ENCODE measurements at regions not wholly inside any gene's neighbourhood (a gene's known extent, or its start where the extent isn't known, plus 50 kb on each side); places are given as distances from the start of the nearest gene placed in this dataset.
"Not testable (repeated sequence)": the region's sequence is repeated elsewhere in the genome, so short reads cannot be mapped to it uniquely, and the experiment has no call there.

GRCh38 chr19:56916528-56916927, 76.0 kb upstream of the PEG3 start:
- ChIA-PET CTCF (no interaction called here), POLR2A (no interaction called here)
- H3K4me3 ChIP-seq (ENCODE audit: low read depth, low read length), result no peak overlapping the region
- no peak for TF ChIP-seq CTCF (IDR thresholded peaks at IDR 0.05; ENCODE audit: insufficient read depth, low read length, missing control alignments)
- DNase-seq (ENCODE audit: low read depth, low spot score), result no peak

GRCh38 chr19:56917529-56917928, 77.0 kb upstream of the PEG3 start:
- ChIA-PET POLR2A (no interaction called here), CTCF (no interaction called here)
- no peak overlapping the region for H3K4me3 ChIP-seq (ENCODE audit: low read depth, low read length)
- DNase-seq (ENCODE audit: low read depth, low spot score), result no peak
- TF ChIP-seq CTCF (IDR thresholded peaks at IDR 0.05; ENCODE audit: insufficient read depth, low read length, missing control alignments), result no peak

GRCh38 chr19:56917998-56918397, 77.5 kb upstream of the PEG3 start:
- no peak for TF ChIP-seq CTCF (IDR thresholded peaks at IDR 0.05; ENCODE audit: insufficient read depth, low read length, missing control alignments)
- no peak overlapping the region for H3K4me3 ChIP-seq (ENCODE audit: low read depth, low read length)
- CTCF ChIA-PET, result no interaction called here
- POLR2A ChIA-PET, result no interaction called here
- no peak for DNase-seq (ENCODE audit: low read depth, low spot score)

GRCh38 chr19:56918682-56919307, 78.3 kb upstream of the PEG3 start:
- POLR2A ChIA-PET, result no interaction called here
- TF ChIP-seq CTCF (IDR thresholded peaks at IDR 0.05; ENCODE audit: insufficient read depth, low read length, missing control alignments), result no peak
- CTCF ChIA-PET, result no interaction called here

GRCh38 chr19:56919308-56919995, 78.9 kb upstream of the PEG3 start:
- TF ChIP-seq CTCF (IDR thresholded peaks at IDR 0.05; ENCODE audit: insufficient read depth, low read length, missing control alignments), result no peak
- CTCF ChIA-PET, result no interaction called here
- POLR2A ChIA-PET, result no interaction called here
- no peak for DNase-seq (ENCODE audit: low read depth, low spot score)
- no peak overlapping the region for H3K4me3 ChIP-seq (ENCODE audit: low read depth, low read length)

More at GRCh38 chr19:56918682-56919307, 78.3 kb upstream of the PEG3 start:
- no peak overlapping the region for H3K4me3 ChIP-seq (ENCODE audit: low read depth, low read length)
- DNase-seq (ENCODE audit: low read depth, low spot score), result no peak

GRCh38 chr19:56926094-56926493, 85.6 kb upstream of the PEG3 start:
- POLR2A ChIA-PET; H3K4me3 ChIP-seq (ENCODE audit: low read depth, low read length); CTCF ChIA-PET; DNase-seq (ENCODE audit: low read depth, low spot score): not testable (repeated sequence)

- no peak for DNase-seq (ENCODE audit: low read depth, low spot score)
- TF ChIP-seq CTCF (IDR thresholded peaks at IDR 0.05; ENCODE audit: insufficient read depth, low read length, missing control alignments), result no peak
- CTCF ChIA-PET, result no interaction called here
- POLR2A ChIA-PET, result no interaction called here
- no peak overlapping the region for H3K4me3 ChIP-seq (ENCODE audit: low read depth, low read length)
Measured at GRCh38 chr19:56927294-56927693, 86.8 kb upstream of the PEG3 start.
